CD4-positive, alpha-beta T cell treated with Interferon gamma for 1 hour (primary cell): ENCODE measurements at regions not wholly inside any gene's neighbourhood (a gene's known extent, or its start where the extent isn't known, plus 50 kb on each side); places are given as distances from the start of the nearest gene placed in this dataset.

Source experiments
- DNase-seq: peaks from one replicate; pipeline ENCODE4 v3.0.0-alpha.2; 2020

- DNase-seq = no peak
Observed at GRCh38 chr20:50286609-50287008, 96.0 kb downstream of the CEBPB start.

- DNase-seq = no peak
Observed at GRCh38 chr20:50287512-50287911, 96.9 kb downstream of the CEBPB start.

- DNase-seq = no peak
Observed at GRCh38 chr20:50288128-50288623, 97.5 kb downstream of the CEBPB start.

DNA sequence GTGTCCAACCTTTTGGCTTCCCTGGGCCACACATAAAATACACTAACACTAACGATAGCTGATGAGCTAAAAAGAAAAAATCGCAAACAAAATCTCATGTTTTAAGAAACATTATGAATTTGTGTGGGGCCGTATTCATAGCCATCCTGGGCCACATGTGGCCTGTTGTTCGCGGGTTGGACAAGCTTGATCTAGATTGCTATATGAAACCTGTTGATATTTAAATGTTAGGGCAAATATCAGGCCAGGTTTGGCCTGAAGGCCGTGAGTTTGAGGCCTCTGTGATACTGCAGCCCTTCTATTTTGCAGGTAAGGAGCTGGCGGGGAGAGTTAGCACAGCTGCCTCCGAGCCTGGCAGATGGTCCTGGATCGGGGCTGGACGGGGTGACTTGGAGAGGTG lies 99.0 kb downstream of the CEBPB start:
- DNase-seq = no peak

DNA sequence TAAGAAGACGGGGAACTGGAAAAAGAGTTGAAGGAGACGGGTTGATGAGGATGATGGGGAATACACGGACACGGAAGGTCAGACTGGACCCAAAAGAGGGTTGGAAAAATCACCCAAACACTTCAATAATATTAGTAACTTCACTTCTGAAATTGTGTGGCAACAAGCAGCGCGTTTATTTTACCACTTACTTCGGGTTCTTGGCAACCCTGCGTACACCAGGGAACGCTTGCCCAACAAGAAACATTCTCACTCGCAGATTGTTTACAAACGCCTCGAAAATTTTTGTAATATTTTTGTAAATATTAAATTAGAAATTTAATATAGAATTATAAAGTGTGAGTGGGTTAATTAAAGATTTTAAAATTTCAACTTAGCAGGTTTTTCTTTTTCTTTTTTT lies 99.5 kb downstream of the CEBPB start:
- no peak for DNase-seq

DNA sequence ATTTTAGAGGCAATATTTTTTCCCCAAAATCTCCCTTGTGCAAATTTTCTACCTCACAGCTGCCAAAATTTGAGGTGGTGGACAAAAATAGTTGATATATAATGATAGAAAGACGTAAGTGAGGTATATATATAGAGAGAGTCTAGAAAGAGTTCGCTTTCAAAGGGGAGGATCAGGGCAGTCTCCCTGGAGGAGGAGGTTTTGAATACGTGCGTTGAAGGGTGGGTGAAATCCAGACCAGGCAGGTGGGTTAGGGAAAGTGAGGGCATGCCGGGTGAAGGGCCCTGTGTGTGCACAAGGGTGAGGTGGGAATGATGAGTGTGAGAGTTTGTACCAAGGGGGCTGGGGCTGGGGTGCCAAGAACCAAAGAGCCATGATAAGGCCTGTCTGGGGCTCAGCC lies 100.2 kb downstream of the CEBPB start:
- DNase-seq = no peak

- DNase-seq = no peak
Observed at GRCh38 chr20:50291254-50292078, 100.8 kb downstream of the CEBPB start.

DNA sequence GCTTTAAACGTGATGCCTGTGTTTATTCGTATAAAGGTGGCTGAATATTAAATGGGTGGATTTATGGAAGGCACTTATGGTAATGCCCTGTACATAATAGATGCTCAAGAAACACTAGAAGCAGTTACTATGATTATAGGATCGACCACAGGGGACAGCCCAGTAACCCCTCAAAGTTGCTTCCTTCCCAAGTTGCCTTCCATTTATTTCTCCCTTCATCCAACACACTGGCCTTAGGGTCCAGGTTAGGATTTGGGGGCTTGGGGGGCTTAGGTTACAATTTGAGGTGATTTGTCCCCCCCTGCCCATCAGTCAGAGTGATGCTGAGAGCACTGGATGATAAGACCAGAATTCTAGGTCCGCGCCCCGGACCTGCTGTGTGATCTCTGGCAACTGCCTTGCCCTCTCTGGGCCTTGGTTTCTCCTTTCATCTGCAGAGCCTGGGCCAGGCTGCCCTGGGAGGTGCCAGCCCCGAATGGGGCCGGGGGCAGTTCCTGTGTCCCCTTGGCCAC lies 101.5 kb downstream of the CEBPB start:
- DNase-seq = no peak

GRCh38 chr20:50292591-50293283 lies 102.1 kb downstream of the CEBPB start:
- peak; percentile 83 for DNase-seq

GRCh38 chr20:50293284-50294139 lies 102.9 kb downstream of the CEBPB start:
- no peak for DNase-seq

DNA sequence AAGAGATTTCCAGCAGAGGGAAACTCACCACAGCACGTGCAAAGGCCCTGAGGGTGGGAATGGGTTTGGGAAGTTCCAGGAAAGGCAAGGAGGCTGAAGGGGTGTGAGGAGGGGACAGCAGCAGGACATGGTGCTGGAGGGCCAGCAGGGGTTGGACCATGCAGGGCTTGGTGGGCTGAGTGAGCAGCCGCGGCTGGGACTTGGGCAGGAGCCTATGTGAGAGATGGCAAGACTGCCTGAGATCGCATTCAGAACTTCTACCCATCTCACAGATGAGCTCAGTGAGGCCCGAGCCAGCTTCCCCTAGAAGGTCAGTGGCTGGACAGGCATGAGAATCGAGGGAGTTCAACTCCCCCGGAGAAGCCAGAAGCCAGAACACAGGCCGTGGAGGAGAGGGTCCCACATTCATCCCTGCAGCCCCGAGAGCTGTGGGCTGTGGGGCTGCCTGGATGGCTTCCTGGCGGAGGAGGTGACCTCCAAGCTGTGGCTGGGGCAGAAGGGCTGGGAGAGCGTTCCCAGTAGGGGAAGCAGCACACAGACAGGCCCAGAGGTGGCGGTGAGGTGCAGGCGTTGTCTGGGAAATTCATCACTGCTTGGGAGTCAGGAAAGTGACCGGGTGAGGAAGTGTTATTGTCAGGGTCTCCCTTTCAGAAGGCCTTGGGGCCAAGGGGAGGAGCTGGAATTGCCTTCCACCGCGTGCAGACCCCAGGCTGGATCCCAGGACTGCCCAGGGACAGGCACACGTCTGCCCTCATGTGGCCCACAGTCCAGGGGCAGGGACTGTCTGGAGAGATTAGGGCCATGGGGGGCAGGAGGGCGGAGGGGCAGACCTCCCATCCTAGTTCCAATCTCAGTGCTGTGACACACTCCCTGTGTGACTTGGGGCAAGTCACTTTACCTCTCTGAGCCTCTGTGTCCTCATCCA lies 103.8 kb downstream of the CEBPB start:
- DNase-seq = no peak

GRCh38 chr20:50295345-50295744 lies 104.7 kb downstream of the CEBPB start:
- no peak for DNase-seq

- DNase-seq = no peak
Observed at GRCh38 chr20:50295762-50296449, 105.3 kb downstream of the CEBPB start.

DNA sequence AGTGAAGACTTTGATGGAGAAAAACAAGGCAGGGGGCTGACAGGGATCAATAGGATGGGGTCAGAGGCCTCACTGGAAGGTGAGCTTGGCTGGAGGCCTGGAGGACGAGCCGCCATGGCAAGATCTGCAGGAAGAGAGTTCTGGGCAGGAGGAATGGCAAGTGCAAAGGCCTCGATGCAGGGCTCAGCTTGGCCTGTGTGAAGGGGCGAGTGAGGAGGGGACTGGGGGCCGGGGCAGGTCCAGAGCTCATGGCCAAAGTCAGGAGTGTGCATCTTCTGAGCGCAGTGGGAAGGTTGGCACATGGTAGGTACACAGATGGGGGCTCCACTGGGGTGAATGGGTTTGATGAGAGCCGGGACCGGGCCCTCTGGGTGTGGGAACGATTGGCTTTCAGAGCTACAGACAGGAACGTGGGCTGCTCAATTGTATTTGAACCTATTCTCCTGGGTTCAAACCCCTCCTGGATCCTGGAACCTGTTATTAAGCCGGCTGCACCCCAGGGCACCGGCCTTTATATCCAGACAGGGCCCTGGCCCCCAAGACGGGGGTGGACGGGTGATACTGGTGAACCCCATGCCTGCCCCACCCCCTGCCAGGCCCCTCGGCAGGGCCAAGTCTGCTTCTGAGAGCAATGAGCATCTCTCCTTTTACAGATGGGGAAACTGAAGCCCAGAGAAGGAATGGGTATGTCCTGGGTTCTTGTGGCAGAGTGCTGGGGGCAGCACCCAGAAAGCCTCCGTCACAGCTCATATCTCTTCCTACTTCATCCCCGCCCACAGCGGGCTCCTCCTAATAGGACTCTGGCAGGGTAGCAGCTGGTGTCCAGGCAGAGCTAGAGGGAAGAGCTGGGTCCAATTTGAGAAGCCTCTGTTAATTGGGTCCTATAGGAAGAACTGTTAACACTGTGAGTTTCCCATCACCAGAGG lies 106.1 kb downstream of the CEBPB start:
- DNase-seq = no peak

DNA sequence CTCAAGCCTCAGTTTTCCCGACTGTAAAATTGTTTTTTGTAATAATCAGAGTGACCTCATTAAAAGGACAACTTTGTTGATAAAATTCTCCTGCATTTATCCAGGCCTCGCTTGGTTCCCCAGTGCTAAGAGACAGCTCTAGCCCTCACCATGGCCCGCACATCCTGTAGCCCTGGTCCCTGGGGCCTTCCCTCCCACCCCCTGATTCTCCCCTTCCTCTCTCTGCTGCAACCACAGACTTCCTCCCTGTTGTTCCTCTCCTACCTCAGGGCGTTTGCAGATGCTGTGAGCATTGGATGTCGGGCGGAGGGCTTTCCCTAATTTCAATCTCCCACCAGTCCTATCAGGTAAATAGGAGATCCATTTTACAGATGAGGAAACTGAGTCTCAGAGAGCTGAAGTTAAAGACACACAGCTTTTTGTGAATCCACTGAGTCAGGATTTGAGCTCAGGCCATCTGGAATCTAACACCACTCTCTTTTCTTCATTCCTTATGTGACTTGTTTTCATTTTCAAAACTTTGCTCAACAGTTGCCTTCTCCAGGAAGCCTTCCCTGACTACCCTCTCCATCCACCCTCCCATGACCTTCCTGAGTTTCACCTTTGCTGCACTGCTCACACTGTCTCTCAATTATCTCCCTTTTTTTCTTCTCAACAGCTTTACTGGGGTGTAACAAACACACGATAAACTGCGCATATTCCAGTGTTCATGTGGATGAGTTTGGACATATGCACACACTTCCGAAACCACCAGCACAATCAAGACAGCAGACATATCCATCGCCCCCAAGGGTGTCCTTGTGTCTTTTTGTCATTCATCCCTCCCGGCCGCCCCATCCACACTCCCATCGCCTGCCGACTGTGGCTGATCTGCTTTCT lies 107.1 kb downstream of the CEBPB start:
- DNase-seq = no peak

- no peak for DNase-seq
Observed at GRCh38 chr20:50298554-50299324, 108.1 kb downstream of the CEBPB start.

GRCh38 chr20:50299325-50299629 lies 108.6 kb downstream of the CEBPB start:
- no peak for DNase-seq

DNA sequence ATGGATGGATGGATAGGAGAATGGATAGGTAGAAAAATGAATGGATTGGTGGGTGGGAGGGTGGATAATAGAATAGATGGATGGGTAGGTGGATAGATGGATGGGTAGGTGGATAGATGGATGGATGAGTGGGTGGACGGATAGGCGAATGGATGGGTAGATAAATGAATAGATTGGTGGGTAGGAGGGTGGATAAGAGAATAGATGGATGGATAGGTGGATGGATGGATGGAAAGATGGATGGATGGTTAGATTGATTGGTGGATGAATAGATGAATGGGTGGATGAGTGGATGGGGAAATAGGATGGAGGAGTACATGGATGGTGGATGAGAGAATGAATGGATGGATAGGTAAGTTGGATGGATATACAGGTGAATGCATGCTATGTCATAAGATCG lies 110.5 kb downstream of the CEBPB start:
- no peak for DNase-seq

DNA sequence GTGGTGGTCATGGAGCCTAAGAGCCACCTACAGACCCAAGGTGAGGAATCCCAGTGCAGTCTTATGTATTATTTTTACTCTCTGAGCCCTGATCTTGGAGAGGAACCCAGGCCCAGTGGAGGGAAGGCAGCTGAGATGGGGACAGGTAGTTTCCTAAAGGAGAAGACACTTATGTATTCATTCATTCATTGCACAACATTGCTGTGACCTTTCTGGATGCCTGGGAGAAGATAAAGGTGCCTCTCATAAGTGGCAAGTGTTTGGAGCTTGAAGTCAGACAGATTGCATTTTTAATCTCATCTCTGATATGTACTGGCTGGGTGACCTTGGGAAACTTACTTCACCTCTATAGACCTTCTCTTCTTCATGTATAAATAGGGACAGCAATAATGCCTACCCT lies 111.1 kb downstream of the CEBPB start:
- no peak for DNase-seq
